ENCODE measurements at regions not wholly inside any gene's neighbourhood (a gene's known extent, or its start where the extent isn't known, plus 50 kb on each side); places are given as distances from the start of the nearest gene placed in this dataset.

DNA sequence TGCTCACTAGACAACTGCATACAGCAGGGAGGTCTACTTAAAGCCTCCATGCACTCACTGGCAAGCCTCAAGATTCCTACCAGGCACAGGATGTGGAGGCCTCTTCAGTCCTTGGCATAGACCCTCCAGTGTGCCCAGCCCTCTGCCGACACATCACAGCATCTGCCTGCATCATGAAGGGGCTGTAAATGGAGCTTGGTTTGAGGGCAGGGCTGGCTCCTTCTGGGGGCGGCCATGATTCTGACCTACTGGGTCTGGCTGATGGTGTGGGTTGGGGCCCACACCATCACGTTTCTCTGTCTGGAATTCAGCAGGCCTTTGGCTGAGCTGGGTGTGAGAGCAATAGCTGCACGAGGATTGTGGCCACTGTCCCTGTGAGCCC lies 84.9 kb upstream of the SHB start:
- ChIA-PET CTCF (ENCODE audit: partially characterized antibody) (interaction anchor here (0.6 to 2.3 kb wide), 8 partner anchors 8 to 206 kb away, joined by 3 to 9 read pairs (median 3); no protein-coding TSS in a partner anchor), POLR2A (ENCODE audit: partially characterized antibody) (no interaction called here)
- no peak overlapping the region for H2BK20ac ChIP-seq (ENCODE audit: low read length)
- peaks cover 0 to 4% (median 0%) of the 10 kb centered on the region in 4 experiments; a peak in 1 of 7 replicates for H3K27me3 ChIP-seq (replicated peaks in 1 of 4; ENCODE audit: control insufficient read depth in 3 of 4, extremely low read depth in 1 of 4, insufficient read depth in 3 of 4, low read length in 3 of 4)
- H3K23me2 ChIP-seq (ENCODE audit: low read depth, low read length), result no peaks in the 10 kb centered on the region
- no peak overlapping the region for H4K8ac ChIP-seq (ENCODE audit: extremely low read depth, insufficient read depth, low read length)
- no peak overlapping the region for H3K27ac ChIP-seq (ENCODE audit: low read depth, low read length)
- H4K20me1 ChIP-seq (replicated peaks in 1 of 2; ENCODE audit: control insufficient read depth in 1 of 2, insufficient read depth in 2 of 2, low read length in 2 of 2), result peaks cover 0 to 3% of the 10 kb centered on the region in 2 experiments
- WGBS, 2 experiments (ENCODE audit: extremely low coverage in 1 of 2, insufficient coverage in 1 of 2, insufficient read length in 1 of 2, insufficient replicate concordance in 2 of 2, low coverage in 1 of 2, low lambda C conversion rate in 2 of 2, missing lambda C conversion rate in 1 of 2), result 68% methylated on average over 4 of the region's 4 CpGs; no CpG with 5 or more reads in 1 of the 2 experiments
- no peaks in the 10 kb centered on the region for H3K4me1 ChIP-seq (replicated peaks in 1 of 4; ENCODE audit: control insufficient read depth in 3 of 4, insufficient read depth in 4 of 4, low read length in 3 of 4)
- no peak overlapping the region for H3K9ac ChIP-seq (replicated peaks in 1 of 4; ENCODE audit: extremely low read depth in 1 of 4, low read depth in 3 of 4, low read length in 3 of 4)
- H3K9me3 ChIP-seq (ENCODE audit: insufficient read depth in 2 of 2, low read depth in 1 of 2, low read length in 1 of 2), result no peaks in the 10 kb centered on the region
- H2BK15ac ChIP-seq (ENCODE audit: low read length), result no peak overlapping the region
- TF ChIP-seq SP1 (IDR thresholded peaks at IDR 0.05; ENCODE audit: low read depth, low read length) (no peak), JUND (IDR thresholded peaks at IDR 0.05; ENCODE audit: low read length) (no peak), POU5F1 (IDR thresholded peaks at IDR 0.05; ENCODE audit: low read depth, low read length) (no peak), SP4 (IDR thresholded peaks at IDR 0.05; ENCODE audit: low read length) (no peak)
- H2BK12ac ChIP-seq (ENCODE audit: low read depth, low read length), result no peak overlapping the region
- no peak overlapping the region for H3K4ac ChIP-seq (replicated peaks; ENCODE audit: insufficient read length, low read depth, low read length)
- H4K91ac ChIP-seq (replicated peaks; ENCODE audit: insufficient read length, low read length), result no peak overlapping the region
- no peaks in the 10 kb centered on the region for H3K79me2 ChIP-seq (ENCODE audit: control insufficient read depth in 1 of 2, insufficient read depth in 2 of 2, low read length in 2 of 2)
- no peak overlapping the region for H3K14ac ChIP-seq (ENCODE audit: insufficient read length)
- H3K18ac ChIP-seq (ENCODE audit: extremely low read depth, low read length), result no peak overlapping the region
- H2AFZ ChIP-seq (ENCODE audit: low read length), result no peak overlapping the region
- no peak overlapping the region for H3K4me2 ChIP-seq (ENCODE audit: insufficient read depth in 1 of 2, low read depth in 2 of 2, low read length in 2 of 2)
- no peak overlapping the region for H2BK120ac ChIP-seq (replicated peaks; ENCODE audit: low read depth, low read length)
- H3K79me1 ChIP-seq (ENCODE audit: low read depth, low read length), result no peaks in the 10 kb centered on the region
- H4K5ac ChIP-seq (ENCODE audit: insufficient read length, low read depth, low read length), result no peak overlapping the region
- no peak overlapping the region for H2AK5ac ChIP-seq (ENCODE audit: low read depth, low read length)
- no peak overlapping the region for H3K4me3 ChIP-seq (ENCODE audit: extremely low read depth in 1 of 4, insufficient read depth in 2 of 4, low read depth in 3 of 4, low read length in 4 of 4)
- no peaks in the 10 kb centered on the region for H3K36me3 ChIP-seq (ENCODE audit: control insufficient read depth in 2 of 4, insufficient read depth in 4 of 4, low read length in 3 of 4)
- H3K56ac ChIP-seq (replicated peaks; ENCODE audit: insufficient read length, low read depth, low read length), result no peak overlapping the region
- no peak for FAIRE-seq
- H3K23ac ChIP-seq (ENCODE audit: insufficient read length), result no peak overlapping the region
- H2BK5ac ChIP-seq (ENCODE audit: low read depth, low read length), result no peak overlapping the region
- no peak for DNase-seq (ENCODE audit: low read depth in 1 of 2, low spot score in 2 of 2)

All from H1 (cell line).